ENCODE measurements at regions not wholly inside any gene's neighbourhood (a gene's known extent, or its start where the extent isn't known, plus 50 kb on each side); places are given as distances from the start of the nearest gene placed in this dataset.

- TF ChIP-seq POLR2A (IDR thresholded peaks at IDR 0.05) (no peak), CTCF (IDR thresholded peaks at IDR 0.05) (no peak)
These were observed 424.9 kb upstream of the KAZN start for GRCh38 chr1:14173598-14173997.

Measured in lower leg skin (tissue), 3 donors.